Dedifferentiated amniotic fluid mesenchymal stem cell (primary cell): ENCODE measurements at regions not wholly inside any gene's neighbourhood (a gene's known extent, or its start where the extent isn't known, plus 50 kb on each side); places are given as distances from the start of the nearest gene placed in this dataset.
"Not testable (repeated sequence)": the region's sequence is repeated elsewhere in the genome, so short reads cannot be mapped to it uniquely, and the experiment has no call there.

Source experiments
- DNase-seq: peaks from one replicate; pipeline ENCODE4 v3.0.0-alpha.2; 2016; ENCODE audit errors: extremely low spot score

DNA sequence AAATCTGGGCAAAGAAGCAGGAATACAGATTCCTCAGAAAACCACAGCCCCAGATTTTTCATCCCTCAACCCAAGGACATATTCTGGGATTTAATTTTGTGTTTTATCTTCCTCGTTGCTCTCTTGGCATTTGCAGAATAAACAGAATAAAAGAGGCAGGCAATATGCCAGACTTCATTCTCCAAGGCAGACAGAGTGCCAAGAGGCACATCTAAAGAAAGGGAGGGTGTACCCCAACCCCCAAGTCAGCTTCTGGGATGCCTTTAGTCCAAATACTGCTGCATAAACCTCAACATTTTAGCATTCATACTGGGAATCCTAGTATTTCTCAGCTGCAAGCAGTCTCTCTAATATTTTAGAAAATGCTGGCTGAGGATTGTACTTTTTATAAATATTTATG, 629.2 kb downstream of the KLHL13 start:
- no peak for DNase-seq

DNA sequence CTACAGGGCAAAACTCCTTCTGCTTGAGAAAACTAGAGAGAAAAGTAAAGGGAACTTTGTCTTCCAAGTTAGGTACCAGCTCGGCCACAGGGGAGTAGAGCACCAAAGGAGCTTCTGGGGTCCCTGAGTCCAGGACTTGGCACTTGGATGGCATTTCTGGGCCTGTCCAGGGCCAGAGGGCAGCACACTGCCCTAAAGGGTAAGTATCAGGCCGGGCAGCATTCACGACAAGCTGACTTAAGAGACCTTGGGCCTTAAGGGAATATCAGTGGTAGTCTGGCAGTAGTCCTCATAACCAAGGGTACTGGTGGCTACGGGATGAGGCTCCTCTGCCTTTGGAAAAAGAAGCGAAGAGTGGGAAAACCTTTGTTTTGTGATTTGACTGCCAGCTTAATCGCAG, 632.7 kb downstream of the KLHL13 start:
- no peak for DNase-seq

DNA sequence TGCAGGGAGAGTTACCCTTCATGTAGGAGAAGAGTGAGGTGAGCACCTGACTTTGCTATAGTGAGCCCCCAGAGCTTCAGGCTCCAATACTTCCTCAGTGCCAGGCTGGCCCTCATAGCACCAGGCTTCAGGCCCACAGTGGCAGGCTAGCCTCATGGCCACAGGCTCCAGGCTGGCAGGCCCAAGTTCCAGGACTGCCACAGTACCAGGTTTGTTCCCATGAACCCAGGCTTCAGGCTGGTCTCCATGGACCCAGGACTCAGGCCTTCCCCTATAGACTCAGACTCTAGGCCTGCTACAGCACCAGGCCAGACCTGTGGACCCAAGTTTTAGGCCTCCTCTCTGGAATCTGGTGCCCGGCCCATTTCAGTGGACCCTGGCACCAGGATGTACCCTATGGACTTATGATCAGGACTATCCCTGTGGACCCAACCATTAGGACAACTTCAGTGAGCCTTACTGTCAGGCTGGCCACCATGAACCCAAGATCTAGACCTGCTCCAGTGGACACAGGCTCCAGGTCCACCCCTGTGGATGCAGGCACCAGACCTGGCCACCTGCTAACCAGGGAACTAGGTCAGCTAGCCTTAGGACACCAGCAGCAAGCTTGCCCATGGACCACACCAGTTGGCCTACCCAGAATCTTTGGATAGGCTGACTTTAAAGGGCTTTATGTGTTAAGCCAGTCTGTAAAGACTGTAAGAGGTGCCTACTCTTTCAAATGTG, 658.2 kb downstream of the KLHL13 start:
- DNase-seq, result no peak

DNA sequence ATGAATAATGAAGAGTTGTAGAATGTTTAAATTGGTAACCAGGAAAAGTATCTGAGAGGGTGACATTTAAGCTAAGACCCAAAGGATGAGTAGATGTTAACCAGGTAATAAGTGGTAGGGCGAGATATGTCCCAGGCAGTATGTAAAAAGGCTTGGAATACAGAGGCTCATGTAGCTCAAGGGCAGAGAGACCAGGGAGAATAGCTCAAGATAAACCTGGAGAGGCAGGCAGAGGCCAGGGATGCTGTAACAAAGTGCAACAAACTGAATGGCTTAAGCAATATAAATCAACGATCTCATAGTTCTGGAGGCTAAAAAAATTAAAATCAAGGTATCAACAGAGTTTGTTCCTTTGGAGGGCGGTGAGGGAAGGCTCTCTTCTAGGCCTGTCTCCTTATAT, 660.8 kb downstream of the KLHL13 start:
- DNase-seq, result no peak

DNA sequence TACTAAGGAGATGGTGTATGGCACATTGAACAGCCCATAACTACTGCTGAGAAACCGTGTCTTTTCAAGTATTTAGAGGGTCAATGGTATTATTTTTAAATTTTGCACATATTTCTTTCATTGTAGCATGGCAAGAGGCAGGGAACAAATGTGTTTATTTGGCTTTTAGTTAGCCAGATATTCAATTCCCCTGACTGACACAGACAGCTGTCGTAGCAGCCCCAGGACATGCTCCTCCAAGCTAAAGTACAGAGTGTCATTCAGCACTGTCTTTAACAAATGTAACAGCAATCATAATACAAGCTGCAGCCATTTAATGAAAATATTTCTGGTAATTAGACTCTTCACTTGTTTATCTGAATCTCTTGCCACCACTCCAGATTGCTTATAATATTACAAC, 687.1 kb downstream of the KLHL13 start:
- DNase-seq, result no peak

DNA sequence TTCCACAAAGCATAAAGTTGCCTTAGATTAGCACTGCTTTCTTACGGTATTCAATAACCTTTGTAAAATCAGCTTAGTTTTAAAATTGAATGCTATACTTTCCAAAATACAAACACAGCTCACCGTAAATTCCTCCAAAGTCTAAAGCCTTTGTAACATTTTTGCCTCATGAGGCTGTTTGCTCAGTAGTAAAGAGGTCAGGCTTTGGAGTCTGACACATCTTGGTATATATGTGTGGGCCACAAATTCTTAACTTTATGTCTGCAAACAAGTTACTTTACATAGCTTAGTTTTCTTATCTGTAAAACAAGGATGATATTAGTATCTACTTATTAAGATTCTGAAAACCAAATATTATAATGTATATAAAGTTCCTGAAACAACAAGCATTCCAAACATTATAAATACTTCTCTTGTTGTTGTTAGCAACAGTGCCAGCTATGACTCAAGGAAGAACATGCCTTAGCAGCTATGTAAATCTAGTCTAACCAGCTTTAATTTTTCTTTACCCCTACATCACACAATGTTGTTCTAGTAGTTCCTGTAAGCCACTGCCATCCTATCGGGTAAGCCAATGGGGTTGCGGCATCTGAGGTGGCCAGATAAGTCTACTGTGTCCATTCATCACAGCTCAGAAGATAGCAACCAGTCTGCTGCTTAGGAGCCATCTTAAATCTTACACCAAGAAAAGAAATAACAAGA, 709.0 kb downstream of the KLHL13 start:
- no peak for DNase-seq

DNA sequence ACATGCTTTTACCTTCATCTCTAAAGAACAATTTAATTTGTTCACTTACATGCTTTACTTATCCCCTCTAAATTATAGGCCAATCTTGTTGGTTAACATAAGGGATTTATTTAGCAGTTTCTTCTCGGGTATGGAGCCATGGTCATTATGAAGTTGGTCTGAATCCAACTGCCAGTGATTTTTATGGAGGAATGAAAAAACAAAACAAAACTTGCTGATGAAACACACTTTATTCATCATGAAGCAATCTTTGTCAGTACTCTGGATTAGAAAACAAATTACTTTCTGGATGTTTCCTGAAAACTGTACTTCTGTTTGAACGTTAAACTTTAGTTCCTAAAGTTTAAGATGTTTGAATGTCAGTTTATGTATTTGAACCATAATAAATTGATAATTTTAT, 715.8 kb downstream of the KLHL13 start:
- DNase-seq, result no peak

DNA sequence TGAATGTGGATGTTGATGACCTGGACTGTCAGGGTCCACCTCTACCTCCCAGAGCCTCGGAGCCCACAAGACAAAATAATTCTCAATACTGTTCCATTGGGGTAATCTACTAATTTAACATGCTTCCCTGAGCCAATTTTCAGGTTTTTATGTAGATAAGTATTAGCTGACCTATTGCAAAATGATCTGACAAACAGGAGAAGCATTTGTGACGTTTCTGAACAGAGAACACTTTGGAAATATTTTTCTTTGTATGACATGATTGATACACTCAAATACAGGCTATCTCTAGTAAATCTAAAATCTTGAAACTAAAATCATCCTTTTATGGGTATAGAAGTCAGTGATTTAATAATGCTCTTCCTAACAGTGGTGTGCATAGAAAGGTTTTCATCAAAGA, 716.6 kb downstream of the KLHL13 start:
- DNase-seq, result no peak

DNA sequence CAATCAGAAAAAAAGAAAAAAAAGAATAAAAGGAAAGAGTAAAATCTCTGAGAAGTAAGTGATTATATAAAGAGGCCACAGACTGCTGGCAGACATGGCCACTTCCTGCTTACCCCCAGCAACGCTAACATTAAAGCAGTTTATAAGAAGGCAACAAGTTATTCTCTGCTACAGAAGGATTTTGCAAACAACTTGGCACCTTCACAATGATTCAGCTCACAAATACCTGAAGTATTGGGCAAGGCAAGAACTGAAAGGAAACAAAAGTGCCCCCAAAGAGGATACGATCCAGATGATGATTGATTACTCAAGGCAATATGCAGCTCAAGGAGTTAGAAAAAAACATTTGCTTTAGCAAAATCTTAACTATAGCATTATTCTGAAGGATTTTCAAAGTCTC, 718.8 kb downstream of the KLHL13 start:
- no peak for DNase-seq

DNA sequence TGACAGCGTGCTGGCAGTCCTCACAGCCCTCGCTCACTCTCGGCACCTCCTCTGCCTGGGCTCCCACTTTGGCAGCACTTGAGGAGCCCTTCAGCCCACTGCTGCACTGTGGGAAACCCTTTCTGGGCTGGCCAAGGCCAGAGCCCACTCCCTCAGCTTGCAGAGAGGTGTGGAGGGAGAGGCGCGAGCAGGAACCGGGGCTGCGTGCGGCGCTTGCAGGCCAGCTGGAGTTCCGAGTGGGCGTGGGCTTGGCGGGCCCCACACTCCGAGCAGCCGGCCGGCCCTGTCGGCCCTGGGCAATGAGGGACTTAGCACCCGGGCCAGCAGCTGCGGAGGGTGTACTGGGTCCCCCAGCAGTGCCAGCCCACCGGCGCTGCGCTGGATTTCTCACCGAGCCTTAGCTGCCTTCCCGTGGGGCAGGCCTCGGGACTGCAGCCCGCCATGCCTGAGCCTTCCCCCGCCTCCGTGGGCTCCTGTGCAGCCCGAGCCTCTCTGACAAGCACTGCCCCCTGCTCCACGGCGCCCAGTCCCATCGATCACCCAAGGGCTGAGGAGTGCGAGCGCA, 722.0 kb downstream of the KLHL13 start:
- not testable (repeated sequence) for DNase-seq

DNA sequence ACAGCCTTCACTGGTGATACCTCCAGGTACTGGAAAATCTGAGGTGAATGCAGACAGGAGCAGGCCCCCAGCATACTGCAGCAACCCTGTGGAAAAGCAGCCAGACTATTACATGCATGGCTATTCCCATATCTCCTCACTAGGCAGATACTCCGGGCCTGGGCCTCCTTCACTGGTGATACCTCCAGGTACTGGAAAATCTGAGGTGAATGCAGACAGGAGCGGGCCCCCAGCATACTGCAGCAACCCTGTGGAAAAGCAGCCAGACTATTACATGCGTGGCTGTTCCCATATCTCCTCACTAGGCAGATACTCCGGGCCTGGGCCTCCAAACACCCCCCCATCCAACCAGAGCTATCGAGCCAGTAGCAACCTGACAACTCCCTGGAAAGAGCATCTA, 724.2 kb downstream of the KLHL13 start:
- DNase-seq, result not testable (repeated sequence)

DNA sequence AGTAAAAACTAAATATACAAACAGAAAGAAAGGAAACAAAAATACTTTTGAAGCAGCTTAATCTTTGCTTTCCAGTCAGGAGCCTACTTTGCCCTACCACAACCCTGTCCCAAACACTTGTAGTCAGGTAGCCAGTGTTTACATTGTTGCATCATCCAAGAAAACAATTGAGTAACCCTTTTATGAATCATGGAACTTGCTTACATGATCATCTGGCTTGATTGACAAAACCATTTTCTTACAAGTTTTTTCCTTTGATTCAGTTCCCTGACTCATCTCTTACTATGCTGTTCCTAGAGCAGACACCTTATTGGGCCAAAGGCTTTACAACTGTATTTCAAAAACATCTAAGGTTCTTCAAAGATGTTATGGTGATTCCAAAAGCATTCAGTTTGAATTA, 740.1 kb downstream of the KLHL13 start:
- no peak for DNase-seq

DNA sequence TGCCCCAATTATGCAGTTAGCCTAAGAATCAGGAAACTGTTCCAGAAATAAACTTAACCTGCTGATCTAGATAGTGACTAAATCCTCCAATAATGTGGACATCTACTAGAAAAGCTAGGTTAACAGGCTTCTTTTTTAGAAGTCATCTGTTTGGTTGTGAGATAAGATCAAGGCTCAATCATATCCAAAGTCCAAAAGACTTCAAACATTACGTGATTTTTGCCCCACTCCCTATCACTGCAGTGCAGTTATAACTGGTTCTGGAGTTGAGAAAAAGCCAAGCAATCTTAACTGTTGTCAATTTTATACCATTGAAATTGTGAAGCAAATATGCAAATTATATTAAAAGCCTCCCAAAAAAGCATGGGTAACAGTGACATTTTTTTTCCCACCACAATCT, 781.4 kb downstream of the KLHL13 start:
- no peak for DNase-seq

DNA sequence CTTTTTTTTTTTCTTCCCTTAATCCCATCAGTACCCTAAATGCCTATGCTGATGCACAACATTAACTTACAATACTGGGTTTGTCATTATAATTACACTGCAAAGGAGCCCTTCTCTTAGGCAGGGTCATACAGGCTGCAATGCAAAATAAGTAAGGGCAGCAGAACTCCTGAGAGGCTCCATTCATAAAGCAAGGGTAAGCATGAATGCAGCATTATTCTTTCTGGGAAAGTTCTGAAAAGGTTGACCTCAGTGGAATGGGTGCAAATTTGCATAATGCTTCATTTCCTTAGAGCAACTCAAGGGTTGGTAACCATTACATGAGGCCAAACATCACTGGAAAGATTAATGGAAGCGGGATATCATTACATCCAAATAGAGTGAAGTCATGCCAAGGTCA, 789.2 kb downstream of the KLHL13 start:
- no peak for DNase-seq

DNA sequence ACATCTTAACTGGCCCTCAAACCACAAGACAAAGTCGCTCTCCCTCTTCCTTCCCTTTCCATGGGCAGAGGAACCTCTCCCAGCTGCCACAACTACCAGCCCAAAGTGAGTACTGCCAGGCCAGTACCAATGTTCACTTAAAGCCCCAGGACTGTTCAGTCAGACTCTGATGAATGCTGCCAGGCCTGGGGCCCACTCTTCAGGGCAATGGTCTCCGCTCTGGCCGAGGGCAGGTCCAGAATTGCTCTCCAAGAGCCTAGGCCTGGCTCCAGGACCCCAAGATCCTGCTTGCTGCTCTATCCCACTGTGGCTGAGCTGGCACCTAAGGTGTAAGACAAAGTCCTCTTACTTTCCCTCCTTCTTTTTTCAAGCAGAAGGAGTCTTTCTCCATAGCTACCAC, 790.9 kb downstream of the KLHL13 start:
- no peak for DNase-seq

DNA sequence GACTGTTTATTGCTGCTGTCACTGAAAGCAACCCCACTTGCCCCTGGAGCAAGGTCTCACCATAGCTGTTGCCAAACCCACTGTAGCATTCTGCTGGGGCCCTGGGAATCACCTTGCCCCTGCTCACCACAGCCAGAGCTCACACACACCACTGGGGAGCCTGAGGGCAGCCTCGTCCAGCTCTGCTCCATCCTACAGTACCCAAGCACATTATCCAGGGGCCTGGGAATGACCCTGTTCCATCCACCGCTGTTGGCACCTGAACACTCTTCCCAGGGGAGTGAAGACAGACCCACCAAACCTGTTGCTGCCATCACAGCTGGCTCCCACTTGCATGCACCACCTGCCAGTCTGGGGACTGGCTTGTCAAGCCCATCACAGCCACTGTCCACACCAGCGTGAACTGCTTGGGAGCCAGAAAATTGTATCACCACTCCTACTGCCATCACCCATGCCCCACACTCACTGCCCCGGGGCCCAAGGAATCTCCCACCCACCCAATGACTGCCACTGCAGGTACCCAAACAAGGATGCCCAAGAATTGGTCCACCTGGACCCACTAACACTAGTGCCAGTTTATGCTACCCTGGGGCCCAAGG, 811.3 kb downstream of the KLHL13 start:
- no peak for DNase-seq

DNA sequence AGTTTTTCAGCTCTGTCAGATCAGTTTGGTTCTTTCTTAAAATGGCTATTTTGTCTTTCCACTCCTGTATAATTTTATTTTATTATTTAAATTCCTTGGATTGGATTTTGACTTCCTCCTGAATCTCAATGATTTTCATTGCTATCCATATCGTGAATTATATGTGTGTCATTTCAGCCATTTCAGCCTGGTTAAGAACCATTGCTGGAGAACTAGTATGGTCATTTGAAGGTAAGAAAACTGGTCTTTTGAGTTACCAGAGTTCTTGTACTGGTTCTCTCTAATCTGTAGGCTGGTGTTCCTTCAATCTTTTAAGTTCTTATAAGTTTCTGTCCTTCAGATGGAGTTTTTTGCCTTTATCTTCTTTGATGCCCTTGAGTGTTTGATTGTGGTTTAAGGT, 815.5 kb downstream of the KLHL13 start:
- no peak for DNase-seq

DNA sequence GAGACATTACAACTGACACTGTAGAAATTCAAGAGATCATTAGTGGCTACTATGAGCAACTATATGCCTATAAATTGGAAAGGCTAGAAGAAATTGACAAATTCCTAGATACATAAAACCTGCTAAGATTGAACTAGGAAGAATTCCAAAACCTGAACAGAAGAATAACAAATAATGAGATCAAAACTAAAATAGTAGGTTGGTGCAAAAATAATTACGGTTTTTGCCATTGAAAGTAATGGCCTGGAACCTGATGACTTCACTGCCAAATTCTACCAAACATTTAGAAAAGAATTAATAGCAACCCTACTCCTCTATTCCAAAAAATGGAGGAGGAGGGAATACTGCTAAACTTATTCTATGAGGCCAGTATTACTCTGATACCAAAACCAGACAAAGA, 824.9 kb downstream of the KLHL13 start:
- peak; percentile 8 for DNase-seq

DNA sequence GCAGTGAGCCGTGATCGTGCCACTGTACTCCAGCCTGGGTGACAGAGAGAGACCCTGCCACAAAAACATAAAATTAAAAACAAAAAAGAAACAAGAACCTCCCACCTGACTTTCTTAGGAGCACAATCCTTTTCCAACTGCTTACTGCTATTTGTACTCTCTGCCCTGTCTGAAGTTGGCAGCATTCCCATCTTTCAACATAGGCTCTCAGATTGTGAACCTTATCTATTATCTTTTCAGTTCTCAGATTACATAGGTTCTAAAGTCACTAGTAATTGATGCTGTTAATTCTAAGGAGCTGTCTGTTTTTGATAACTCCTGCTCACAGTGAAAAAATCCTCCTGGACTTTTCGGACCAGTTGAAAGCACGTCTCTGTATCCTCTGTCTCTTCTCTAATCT, 812.2 kb upstream of the CT83 start:
- DNase-seq, result no peak
